GM12878 (cell line): ENCODE measurements at regions not wholly inside any gene's neighbourhood (a gene's known extent, or its start where the extent isn't known, plus 50 kb on each side); places are given as distances from the start of the nearest gene placed in this dataset.

Experiments
- ATAC-seq: fragments of 200-7000 bp; cut with Tn5 transposase; 3 replicates; pipeline ENCODE4 v1.9.1; 2020; ENCODE audit warnings: mild to moderate bottlenecking, moderate library complexity
- BruUV-seq: library from RNA; stranded (reverse); fragments of 400-500 nt; replicated peaks from 2 replicates; lab custom pipeline; 2021; lab: Mats Ljungman, UMichigan
- CTCF ChIA-PET: fragments of 300-600 bp; sonication (Branson Sonifier 250); formaldehyde crosslinking; extraction: SDS; loops from one replicate; lab custom pipeline; 2021; ENCODE audit warnings: inconsistent platforms; lab: Yijun Ruan, JAX
- POLR2A ChIA-PET: fragments of 350-600 bp; formaldehyde crosslinking; extraction: SDS; loops from one replicate; lab custom pipeline; 2021; ENCODE audit warnings: inconsistent platforms; lab: Charles Lee
- RAD21 ChIA-PET: fragments of 300-600 bp; sonication (Branson Sonifier 250); formaldehyde crosslinking; loops from one replicate; lab custom pipeline; 2023; ENCODE audit warnings: antibody characterized with exemption; ENCODE audit not compliant: unreplicated experiment; lab: Charles Lee
- SMC1A ChIA-PET: fragments of 300-600 bp; sonication (Branson Sonifier 250); formaldehyde crosslinking; loops from one replicate; lab custom pipeline; 2023; ENCODE audit not compliant: unreplicated experiment, uncharacterized antibody; lab: Charles Lee
- DNase-seq: peaks from one replicate; pipeline ENCODE4 v3.0.0-alpha.2; 2011; ENCODE audit warnings: low read depth, low spot score
- FAIRE-seq: peaks from 3 replicates; lab custom pipeline; 2011; peaks lifted over from hg19 to GRCh38; lab: Jason Lieb, UNC
- H2AFZ ChIP-seq: 2 replicates; pipeline ENCODE4 v1.6.0; 2011; ENCODE audit warnings: low read depth, low read length, control low read depth; ENCODE audit not compliant: control insufficient read depth
- H3K27ac ChIP-seq: 2 replicates; pipeline ENCODE4 v1.5.1; 2011; ENCODE audit warnings: control low read depth; ENCODE audit not compliant: control insufficient read depth, insufficient read depth
- H3K27me3 ChIP-seq, 2 experiments: replicated peaks in 1 of 2; 2 replicates each; pipeline versions ENCODE4 v1.6.0 to v1.6.1; 2011; ENCODE audit warnings: low read length in 1 of 2; ENCODE audit not compliant: control insufficient read depth in 2 of 2, insufficient read depth in 2 of 2
- H3K36me3 ChIP-seq, 2 experiments: 2 replicates each; pipeline ENCODE4 v1.5.1; 2011; ENCODE audit warnings: low read length in 1 of 2; ENCODE audit not compliant: control insufficient read depth in 2 of 2, insufficient read depth in 2 of 2
- H3K4me1 ChIP-seq: 2 replicates; pipeline ENCODE4 v1.6.1; 2011; ENCODE audit warnings: mild to moderate bottlenecking, low read length, moderate library complexity, mixed read lengths; ENCODE audit not compliant: control insufficient read depth, insufficient read depth
- H3K4me2 ChIP-seq: 2 replicates; pipeline ENCODE4 v1.6.0; 2011; ENCODE audit warnings: control low read depth; ENCODE audit not compliant: control insufficient read depth, insufficient read depth
- H3K4me3 ChIP-seq: fragments of 200-600 bp; sonication (generic); 2 replicates; pipeline ENCODE4 v1.5.1; 2016
- H3K79me2 ChIP-seq: 2 replicates; pipeline ENCODE4 v1.6.0; 2011; ENCODE audit warnings: low read length; ENCODE audit not compliant: control insufficient read depth, insufficient read depth
- H3K9ac ChIP-seq: 2 replicates; pipeline ENCODE4 v1.8.0; 2011; ENCODE audit warnings: low read length, control low read depth, mixed read lengths; ENCODE audit not compliant: control insufficient read depth, insufficient read depth
- H3K9me3 ChIP-seq: replicated peaks from 3 replicates; pipeline ENCODE4 v1.5.1; 2011; ENCODE audit warnings: mild to moderate bottlenecking, low read length; ENCODE audit not compliant: control insufficient read depth, insufficient read depth
- H4K20me1 ChIP-seq: 2 replicates; pipeline ENCODE4 v1.6.0; 2011; ENCODE audit not compliant: control insufficient read depth, insufficient read depth
- ASH2L ChIP-seq: fragments of 300-600, 200-600 bp; sonication (generic); IDR thresholded peaks from 2 replicates; pipeline ENCODE4 v1.6.1; 2017; ENCODE audit warnings: low read depth, mild to moderate bottlenecking, borderline replicate concordance
- ATF2 ChIP-seq: IDR thresholded peaks from 2 replicates; pipeline ENCODE4 v1.6.1; 2012; ENCODE audit warnings: low read length, inconsistent platforms
- CHD2 ChIP-seq: IDR thresholded peaks from 2 replicates; pipeline ENCODE4 v1.6.1; 2011; ENCODE audit warnings: low read depth, low read length, improper control_type of control experiment, borderline replicate concordance
- CHD4 ChIP-seq: fragments of 200-600 bp; sonication (generic); IDR thresholded peaks from 2 replicates; pipeline ENCODE4 v1.6.1; 2016; ENCODE audit warnings: mild to moderate bottlenecking
- EED ChIP-seq: sonication (generic); IDR thresholded peaks from 2 replicates; pipeline ENCODE4 v1.6.1; 2016; ENCODE audit warnings: antibody characterized with exemption, low read depth
- EGR1 ChIP-seq, 2 experiments: IDR thresholded peaks; 1 replicate in 1 of 2; 2 replicates in 1 of 2; pipeline ENCODE4 v1.6.1; 2011 to 2012; ENCODE audit warnings: low read depth in 2 of 2, low read length in 2 of 2, borderline replicate concordance in 1 of 2, mild to moderate bottlenecking in 1 of 2, moderate library complexity in 1 of 2
- FOS ChIP-seq: IDR thresholded peaks from 3 replicates; pipeline ENCODE4 v1.6.1; 2011; ENCODE audit warnings: borderline replicate concordance; ENCODE audit not compliant: insufficient read length; ENCODE audit errors: extremely low read depth
- HDAC6 ChIP-seq: fragments of 200-600 bp; sonication (generic); IDR thresholded peaks from one replicate; pipeline ENCODE4 v1.8.0; 2017; ENCODE audit warnings: antibody characterized with exemption; ENCODE audit not compliant: unreplicated experiment
- KAT2A ChIP-seq: conservative IDR thresholded peaks from 2 replicates; pipeline ENCODE4 v1.6.1; 2011; ENCODE audit warnings: low read depth, low read length; ENCODE audit not compliant: control insufficient read depth
- MXI1 ChIP-seq: fragments of 150-350 bp; IDR thresholded peaks from 2 replicates; pipeline ENCODE4 v1.6.1; 2011; ENCODE audit warnings: low read depth, mild to moderate bottlenecking, inconsistent platforms, low read length, improper control_type of control experiment
- NFYA ChIP-seq: IDR thresholded peaks from 2 replicates; pipeline ENCODE4 v1.6.1; 2011; ENCODE audit warnings: low read depth, mild to moderate bottlenecking, low read length, improper control_type of control experiment, borderline replicate concordance
- NR2C1 ChIP-seq: fragments of 450-650 bp; IDR thresholded peaks from 2 replicates; pipeline ENCODE4 v1.6.1; 2017; ENCODE audit warnings: antibody characterized with exemption, mild to moderate bottlenecking, moderate library complexity
- PAX8 ChIP-seq: fragments of 450-650 bp; IDR thresholded peaks from 2 replicates; pipeline ENCODE4 v1.6.1; 2017; ENCODE audit warnings: mild to moderate bottlenecking, moderate library complexity
- RAD51 ChIP-seq: fragments of 450-650 bp; IDR thresholded peaks from 2 replicates; pipeline ENCODE4 v1.6.1; 2016; ENCODE audit warnings: moderate library complexity, mild to moderate bottlenecking, inconsistent platforms
- RB1 ChIP-seq: fragments of 450-650 bp; formaldehyde crosslinking; IDR thresholded peaks from 2 replicates; pipeline ENCODE4 v1.6.1; 2017; ENCODE audit warnings: mild to moderate bottlenecking, borderline replicate concordance
- SMAD1 ChIP-seq: fragments of 450-650 bp; IDR thresholded peaks from 2 replicates; pipeline ENCODE4 v1.6.1; 2018; ENCODE audit warnings: mild to moderate bottlenecking, low read depth; ENCODE audit not compliant: partially characterized antibody
- STAT3 ChIP-seq: IDR thresholded peaks from 2 replicates; pipeline ENCODE4 v1.6.1; 2011; ENCODE audit warnings: low read depth, low read length, improper control_type of control experiment
- TCF7 ChIP-seq: IDR thresholded peaks from 2 replicates; pipeline ENCODE4 v1.6.1; 2014; ENCODE audit warnings: antibody characterized with exemption, borderline replicate concordance
- ZSCAN29 ChIP-seq: fragments of 450-650 bp; IDR thresholded peaks from 2 replicates; pipeline ENCODE4 v1.6.1; 2017; ENCODE audit warnings: mild to moderate bottlenecking, moderate library complexity
- WGBS: methylation state at CpG from one replicate; pipeline ENCODE4 v1.1.6; 2016; ENCODE audit warnings: low lambda C conversion rate; ENCODE audit not compliant: insufficient replicate concordance, insufficient coverage; ENCODE audit errors: missing lambda C conversion rate; 5-methylcytosine and 5-hydroxymethylcytosine counted together
- in situ Hi-C: fragments of 300-500 bp; cut with MboI; formaldehyde crosslinking; loops from 9 replicates; pipeline ENCODE4 v1.14.3; 2018; ENCODE audit warnings: mixed read lengths
- intact Hi-C: fragments of 100-400 bp; cut with micrococcal nuclease; formaldehyde crosslinking; loops from one replicate; pipeline ENCODE4 v1.14.2; 2022; ENCODE audit not compliant: unreplicated experiment
- TF ChIP-seq, protein P1 (sequence below): IDR thresholded peaks from 2 replicates; pipeline ENCODE4 v1.6.1; 2011; ENCODE audit warnings: low read depth, low read length, improper control_type of control experiment, borderline replicate concordance

GRCh38 chr16:51815523-51815922 is 664.5 kb upstream of the SALL1 start:
- H3K9me3 ChIP-seq: no peaks in the 10 kb centered on the region
- DNase-seq: no peak
- ChIA-PET POLR2A (interaction anchor here (0.7 kb wide), 1 partner anchor 971 kb away, joined by 3 read pairs; no protein-coding TSS in a partner anchor), SMC1A (no interaction called here), RAD21 (no interaction called here), CTCF (no interaction called here)
- no peak overlapping the region for H2AFZ ChIP-seq
- H3K27me3 ChIP-seq: no peaks in the 10 kb centered on the region
- H3K36me3 ChIP-seq: no peaks in the 10 kb centered on the region
- no peaks in the 10 kb centered on the region for H3K79me2 ChIP-seq
- no TSS peak for BruUV-seq
- no peak for FAIRE-seq
- 57% methylated on average over 3 of the region's 3 CpGs for WGBS
- no peak overlapping the region for H3K4me3 ChIP-seq
- ATAC-seq: no peak
- H3K4me1 ChIP-seq: no peaks in the 10 kb centered on the region
- in situ Hi-C loops (loop anchor here (5.0 kb wide), 1 partner anchor 167 kb away; no protein-coding TSS in a partner anchor), intact Hi-C loops (no loop called here)
- H3K4me2 ChIP-seq: no peak overlapping the region
- H4K20me1 ChIP-seq: no peaks in the 10 kb centered on the region
- no peak overlapping the region for H3K27ac ChIP-seq
- H3K9ac ChIP-seq: no peak overlapping the region
- TF ChIP-seq RB1: no peak
- no peak for TF ChIP-seq SMAD1
- no peak for TF ChIP-seq PAX8
- no peak for TF ChIP-seq TCF7
- TF ChIP-seq RAD51: no peak
- no peak for TF ChIP-seq ATF2
- TF ChIP-seq, protein P1, sequence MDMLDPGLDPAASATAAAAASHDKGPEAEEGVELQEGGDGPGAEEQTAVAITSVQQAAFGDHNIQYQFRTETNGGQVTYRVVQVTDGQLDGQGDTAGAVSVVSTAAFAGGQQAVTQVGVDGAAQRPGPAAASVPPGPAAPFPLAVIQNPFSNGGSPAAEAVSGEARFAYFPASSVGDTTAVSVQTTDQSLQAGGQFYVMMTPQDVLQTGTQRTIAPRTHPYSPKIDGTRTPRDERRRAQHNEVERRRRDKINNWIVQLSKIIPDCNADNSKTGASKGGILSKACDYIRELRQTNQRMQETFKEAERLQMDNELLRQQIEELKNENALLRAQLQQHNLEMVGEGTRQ: no peak
- no peak for TF ChIP-seq NR2C1
- TF ChIP-seq NFYA: no peak
- no peak for TF ChIP-seq CHD4
- no peak for TF ChIP-seq STAT3
- TF ChIP-seq FOS: no peak
- TF ChIP-seq ZSCAN29: no peak
- no peak for TF ChIP-seq ASH2L
- TF ChIP-seq MXI1: no peak
- TF ChIP-seq KAT2A: no peak
- TF ChIP-seq HDAC6: no peak
- no peak for TF ChIP-seq EED
- TF ChIP-seq EGR1 (IDR thresholded peaks at IDR 0.05; ENCODE audit: borderline replicate concordance in 1 of 2, low read depth in 2 of 2, low read length in 2 of 2): no peak
- TF ChIP-seq CHD2: no peak
